ENCODE measurements at regions not wholly inside any gene's neighbourhood (a gene's known extent, or its start where the extent isn't known, plus 50 kb on each side); places are given as distances from the start of the nearest gene placed in this dataset.

GRCh38 chr4:27182211-27182610 is 321.6 kb downstream of the STIM2 start:
- no peak for FAIRE-seq

GRCh38 chr4:27184508-27185155 is 324.0 kb downstream of the STIM2 start:
- no peak for DNase-seq (ENCODE audit: low spot score)
- FAIRE-seq: no peak

More at GRCh38 chr4:27182211-27182610, 321.6 kb downstream of the STIM2 start:
- DNase-seq (ENCODE audit: low spot score): no peak

GRCh38 chr4:27186710-27187109 is 326.1 kb downstream of the STIM2 start:
- no peak for FAIRE-seq

GRCh38 chr4:27187786-27188185 is 327.1 kb downstream of the STIM2 start:
- FAIRE-seq (no peak), DNase-seq (ENCODE audit: low spot score) (no peak)

More at GRCh38 chr4:27186710-27187109, 326.1 kb downstream of the STIM2 start:
- no peak for DNase-seq (ENCODE audit: low spot score)

- FAIRE-seq (no peak), DNase-seq (ENCODE audit: low spot score) (no peak)
Measured at GRCh38 chr4:27189683-27190082, 329.0 kb downstream of the STIM2 start.

- no peak for DNase-seq (ENCODE audit: low spot score)
- no peak for FAIRE-seq
Measured at GRCh38 chr4:27191592-27191991, 331.0 kb downstream of the STIM2 start.

GRCh38 chr4:27194599-27195176 is 334.0 kb downstream of the STIM2 start:
- FAIRE-seq: no peak
- DNase-seq (ENCODE audit: low spot score): no peak

GRCh38 chr4:27198246-27198645 is 337.6 kb downstream of the STIM2 start:
- no peak for FAIRE-seq
- no peak for DNase-seq (ENCODE audit: low spot score)

- DNase-seq (ENCODE audit: low spot score) (no peak), FAIRE-seq (no peak)
Measured at GRCh38 chr4:27198971-27199370, 338.3 kb downstream of the STIM2 start.

- DNase-seq (ENCODE audit: low spot score) (no peak), FAIRE-seq (no peak)
Measured at GRCh38 chr4:27206009-27206408, 345.4 kb downstream of the STIM2 start.

- no peak for FAIRE-seq
Measured at GRCh38 chr4:27210956-27211355, 350.3 kb downstream of the STIM2 start.

GRCh38 chr4:27214010-27214409 is 353.4 kb downstream of the STIM2 start:
- DNase-seq (ENCODE audit: low spot score) (no peak), FAIRE-seq (no peak)

More at GRCh38 chr4:27210956-27211355, 350.3 kb downstream of the STIM2 start:
- DNase-seq (ENCODE audit: low spot score): no peak

- DNase-seq (ENCODE audit: low spot score): no peak
Measured at GRCh38 chr4:27215220-27215826, 354.7 kb downstream of the STIM2 start.

GRCh38 chr4:27217261-27217769 is 356.7 kb downstream of the STIM2 start:
- FAIRE-seq: no peak
- no peak for DNase-seq (ENCODE audit: low spot score)

More at GRCh38 chr4:27215220-27215826, 354.7 kb downstream of the STIM2 start:
- no peak for FAIRE-seq

GRCh38 chr4:27218013-27218412 is 357.4 kb downstream of the STIM2 start:
- DNase-seq (ENCODE audit: low spot score): no peak
- no peak for FAIRE-seq

- no peak for DNase-seq (ENCODE audit: low spot score)
- no peak for FAIRE-seq
Measured at GRCh38 chr4:27223326-27223725, 362.7 kb downstream of the STIM2 start.

GRCh38 chr4:27233531-27233930 is 372.9 kb downstream of the STIM2 start:
- no peak for FAIRE-seq
- DNase-seq (ENCODE audit: low spot score): no peak

- FAIRE-seq: no peak
- no peak for DNase-seq (ENCODE audit: low spot score)
Measured at GRCh38 chr4:27234306-27234899, 373.8 kb downstream of the STIM2 start.

GRCh38 chr4:27239641-27240040 is 379.0 kb downstream of the STIM2 start:
- no peak for DNase-seq (ENCODE audit: low spot score)
- FAIRE-seq: no peak

GRCh38 chr4:27242217-27242616 is 381.6 kb downstream of the STIM2 start:
- FAIRE-seq: no peak
- DNase-seq (ENCODE audit: low spot score): no peak

- no peak for FAIRE-seq
Measured at GRCh38 chr4:27245216-27245615, 384.6 kb downstream of the STIM2 start.

GRCh38 chr4:27248829-27249228 is 388.2 kb downstream of the STIM2 start:
- FAIRE-seq (no peak), DNase-seq (ENCODE audit: low spot score) (no peak)

More at GRCh38 chr4:27245216-27245615, 384.6 kb downstream of the STIM2 start:
- no peak for DNase-seq (ENCODE audit: low spot score)

Measured in RCC 7860 (cell line).